CD4-positive, CD25-positive, alpha-beta regulatory T cell (primary cell): ENCODE measurements at regions not wholly inside any gene's neighbourhood (a gene's known extent, or its start where the extent isn't known, plus 50 kb on each side); places are given as distances from the start of the nearest gene placed in this dataset.

Source experiments
- ATAC-seq, 2 donors: fragments of 150-1000 bp; cut with Tn5 transposase; one replicate each; pipeline ENCODE4 v1.10.0; 2021; ENCODE audit warnings: low read depth in 2 of 2, moderate number of reproducible peaks in 2 of 2, moderate library complexity in 1 of 2
- DNase-seq, 3 donors: peaks; one replicate each; pipeline versions ENCODE4 v3.0.0 to v3.0.0-alpha.2; 2012 to 2022; ENCODE audit warnings: mixed read lengths in 1 of 3
- H3K27ac ChIP-seq: one replicate; pipeline ENCODE4 v1.7.0; 2013; ENCODE audit warnings: mild to moderate bottlenecking, low read length; ENCODE audit not compliant: insufficient read depth, poor library complexity, severe bottlenecking
- H3K27me3 ChIP-seq: one replicate; pipeline ENCODE4 v1.7.0; 2013; ENCODE audit warnings: low read length; ENCODE audit not compliant: control insufficient read depth, insufficient read depth
- H3K36me3 ChIP-seq: one replicate; pipeline ENCODE4 v1.7.0; 2013; ENCODE audit warnings: mild to moderate bottlenecking, low read length, moderate library complexity; ENCODE audit not compliant: control insufficient read depth, insufficient read depth
- H3K4me1 ChIP-seq: 2 replicates; pipeline ENCODE4 v1.7.0; 2013; ENCODE audit warnings: mild to moderate bottlenecking, low read length; ENCODE audit not compliant: insufficient read depth, control insufficient read depth, poor library complexity, severe bottlenecking
- H3K4me3 ChIP-seq: one replicate; pipeline ENCODE4 v1.7.0; 2013; ENCODE audit warnings: low read depth, mild to moderate bottlenecking, low read length, moderate library complexity
- H3K9me3 ChIP-seq, 2 experiments: 1 replicate in 1 of 2; 2 replicates in 1 of 2; pipeline ENCODE4 v1.7.0; 2013; ENCODE audit warnings: low read length in 2 of 2, mild to moderate bottlenecking in 1 of 2, moderate library complexity in 1 of 2; ENCODE audit not compliant: control insufficient read depth in 2 of 2
- H3K27ac Mint-ChIP-seq, 3 donors: one replicate each; pipeline ENCODE4 v1.8.0; 2020 to 2022; ENCODE audit warnings: mild to moderate bottlenecking in 3 of 3, mixed read lengths in 3 of 3, moderate library complexity in 2 of 3
- H3K27me3 Mint-ChIP-seq: one replicate; pipeline ENCODE4 v1.8.0; 2022; ENCODE audit warnings: mild to moderate bottlenecking, mixed read lengths
- H3K36me3 Mint-ChIP-seq: one replicate; pipeline ENCODE4 v1.8.0; 2020; ENCODE audit warnings: mixed read lengths
- H3K4me1 Mint-ChIP-seq, 4 donors: one replicate each; pipeline ENCODE4 v1.8.0; 2020 to 2022; ENCODE audit warnings: mixed read lengths in 4 of 4, mild to moderate bottlenecking in 1 of 4
- H3K4me3 Mint-ChIP-seq, 4 donors: one replicate each; pipeline ENCODE4 v1.8.0; 2020 to 2022; ENCODE audit warnings: mild to moderate bottlenecking in 4 of 4, mixed read lengths in 4 of 4, moderate library complexity in 3 of 4
- H3K9me3 Mint-ChIP-seq, 7 donors: one replicate each; pipeline ENCODE4 v1.8.0; 2020 to 2022; ENCODE audit warnings: mixed read lengths in 7 of 7, mild to moderate bottlenecking in 3 of 7, moderate library complexity in 2 of 7

GRCh38 chr4:79074040-79074439 lies 134.8 kb upstream of the PAQR3 start:
- Mint-ChIP-seq H3K4me3 (no peak overlapping the region), H3K36me3 (no peaks in the 10 kb centered on the region)
- H3K9me3 ChIP-seq = no peaks in the 10 kb centered on the region

GRCh38 chr4:79073471-79073870 lies 134.2 kb upstream of the PAQR3 start:
- DNase-seq (no peak), ATAC-seq (no peak)
- no peaks in the 10 kb centered on the region for H3K4me1 ChIP-seq
- H3K9me3 ChIP-seq = no peaks in the 10 kb centered on the region
- no peaks in the 10 kb centered on the region for H3K27me3 ChIP-seq
- H3K27me3 Mint-ChIP-seq = no peaks in the 10 kb centered on the region
- H3K9me3 Mint-ChIP-seq = peaks cover 0 to 14% (median 6%) of the 10 kb centered on the region in 7 donors
- H3K4me3 Mint-ChIP-seq = no peak overlapping the region
- H3K36me3 ChIP-seq = no peaks in the 10 kb centered on the region
- no peak overlapping the region for H3K27ac ChIP-seq
- no peak overlapping the region for H3K27ac Mint-ChIP-seq
- H3K36me3 Mint-ChIP-seq = no peaks in the 10 kb centered on the region
- H3K4me1 Mint-ChIP-seq = no peaks in the 10 kb centered on the region
- no peak overlapping the region for H3K4me3 ChIP-seq

More at GRCh38 chr4:79074040-79074439, 134.8 kb upstream of the PAQR3 start:
- ATAC-seq (no peak), DNase-seq (no peak)
- Mint-ChIP-seq H3K9me3 (peaks cover 0 to 14% (median 6%) of the 10 kb centered on the region in 7 donors), H3K27ac (no peak overlapping the region), H3K4me1 (no peaks in the 10 kb centered on the region), H3K27me3 (no peaks in the 10 kb centered on the region)
- no peak overlapping the region for H3K27ac ChIP-seq
- H3K4me3 ChIP-seq = no peak overlapping the region
- H3K27me3 ChIP-seq = no peaks in the 10 kb centered on the region
- no peaks in the 10 kb centered on the region for H3K36me3 ChIP-seq
- no peaks in the 10 kb centered on the region for H3K4me1 ChIP-seq

- ATAC-seq = no peak
- H3K27ac ChIP-seq = no peak overlapping the region
Observed at GRCh38 chr4:79065262-79065661, 126.0 kb upstream of the PAQR3 start.

GRCh38 chr4:79064806-79065205 lies 125.6 kb upstream of the PAQR3 start:
- Mint-ChIP-seq H3K4me3 (no peak overlapping the region), H3K27me3 (no peaks in the 10 kb centered on the region), H3K36me3 (no peaks in the 10 kb centered on the region), H3K4me1 (no peaks in the 10 kb centered on the region), H3K9me3 (peaks cover 0 to 5% (median 0%) of the 10 kb centered on the region in 7 donors), H3K27ac (no peak overlapping the region)
- H3K4me1 ChIP-seq = no peaks in the 10 kb centered on the region
- H3K27me3 ChIP-seq = no peaks in the 10 kb centered on the region
- no peak overlapping the region for H3K27ac ChIP-seq
- H3K9me3 ChIP-seq = no peaks in the 10 kb centered on the region
- no peaks in the 10 kb centered on the region for H3K36me3 ChIP-seq
- ATAC-seq (no peak), DNase-seq (no peak)
- no peak overlapping the region for H3K4me3 ChIP-seq

More at GRCh38 chr4:79065262-79065661, 126.0 kb upstream of the PAQR3 start:
- H3K27ac Mint-ChIP-seq = no peak overlapping the region
- no peak for DNase-seq
- Histone ChIP-seq H3K27me3 (no peaks in the 10 kb centered on the region), H3K9me3 (no peaks in the 10 kb centered on the region), H3K4me3 (no peak overlapping the region), H3K4me1 (no peaks in the 10 kb centered on the region), H3K36me3 (no peaks in the 10 kb centered on the region)
- H3K4me1 Mint-ChIP-seq = no peaks in the 10 kb centered on the region
- H3K27me3 Mint-ChIP-seq = no peaks in the 10 kb centered on the region
- H3K4me3 Mint-ChIP-seq = no peak overlapping the region
- no peaks in the 10 kb centered on the region for H3K36me3 Mint-ChIP-seq
- peaks cover 0 to 5% (median 0%) of the 10 kb centered on the region in 7 donors for H3K9me3 Mint-ChIP-seq

- H3K36me3 Mint-ChIP-seq = no peaks in the 10 kb centered on the region
- no peak for ATAC-seq
- no peak for DNase-seq
- no peaks in the 10 kb centered on the region for H3K27me3 ChIP-seq
- H3K4me1 Mint-ChIP-seq = no peaks in the 10 kb centered on the region
- no peaks in the 10 kb centered on the region for H3K36me3 ChIP-seq
- no peak overlapping the region for H3K4me3 ChIP-seq
- peaks cover 0 to 2% (median 0%) of the 10 kb centered on the region in 7 donors for H3K9me3 Mint-ChIP-seq
- H3K4me3 Mint-ChIP-seq = no peak overlapping the region
- H3K27me3 Mint-ChIP-seq = no peaks in the 10 kb centered on the region
- H3K27ac Mint-ChIP-seq = no peak overlapping the region
- no peak overlapping the region for H3K27ac ChIP-seq
- H3K4me1 ChIP-seq = no peaks in the 10 kb centered on the region
- H3K9me3 ChIP-seq = no peaks in the 10 kb centered on the region
Observed at GRCh38 chr4:79059631-79060399, 120.6 kb upstream of the PAQR3 start.

GRCh38 chr4:79057772-79058171 lies 118.5 kb upstream of the PAQR3 start:
- no peak overlapping the region for H3K27ac ChIP-seq
- no peak for ATAC-seq
- Mint-ChIP-seq H3K27ac (no peak overlapping the region), H3K27me3 (peaks cover 4% of the 10 kb centered on the region), H3K36me3 (no peaks in the 10 kb centered on the region), H3K4me1 (no peaks in the 10 kb centered on the region), H3K4me3 (no peak overlapping the region), H3K9me3 (peaks cover 0 to 5% (median 0%) of the 10 kb centered on the region in 7 donors)
- no peaks in the 10 kb centered on the region for H3K9me3 ChIP-seq
- no peaks in the 10 kb centered on the region for H3K4me1 ChIP-seq
- no peaks in the 10 kb centered on the region for H3K27me3 ChIP-seq
- no peak for DNase-seq
- H3K36me3 ChIP-seq = no peaks in the 10 kb centered on the region
- no peak overlapping the region for H3K4me3 ChIP-seq

- Histone ChIP-seq H3K4me3 (no peak overlapping the region), H3K27ac (no peak overlapping the region), H3K27me3 (no peaks in the 10 kb centered on the region), H3K4me1 (no peaks in the 10 kb centered on the region), H3K9me3 (no peaks in the 10 kb centered on the region), H3K36me3 (no peaks in the 10 kb centered on the region)
- Mint-ChIP-seq H3K9me3 (peaks cover 0 to 5% (median 0%) of the 10 kb centered on the region in 7 donors), H3K36me3 (no peaks in the 10 kb centered on the region), H3K27ac (no peak overlapping the region), H3K4me1 (no peaks in the 10 kb centered on the region), H3K4me3 (no peak overlapping the region), H3K27me3 (peaks cover 4% of the 10 kb centered on the region)
- no peak for DNase-seq
- no peak for ATAC-seq
Observed at GRCh38 chr4:79053754-79054153, 114.5 kb upstream of the PAQR3 start.

- no peak overlapping the region for H3K27ac ChIP-seq
- Mint-ChIP-seq H3K4me1 (no peaks in the 10 kb centered on the region), H3K4me3 (no peak overlapping the region), H3K27ac (no peak overlapping the region), H3K9me3 (peaks cover 0 to 6% (median 0%) of the 10 kb centered on the region in 7 donors), H3K36me3 (no peaks in the 10 kb centered on the region), H3K27me3 (peaks cover 4% of the 10 kb centered on the region)
- no peak overlapping the region for H3K4me3 ChIP-seq
- no peaks in the 10 kb centered on the region for H3K27me3 ChIP-seq
- no peaks in the 10 kb centered on the region for H3K9me3 ChIP-seq
- DNase-seq = no peak
- no peaks in the 10 kb centered on the region for H3K4me1 ChIP-seq
- no peaks in the 10 kb centered on the region for H3K36me3 ChIP-seq
- no peak for ATAC-seq
Observed at GRCh38 chr4:79050541-79050880, 111.3 kb upstream of the PAQR3 start.
